DOHH2 (cell line): ENCODE measurements at regions not wholly inside any gene's neighbourhood (a gene's known extent, or its start where the extent isn't known, plus 50 kb on each side); places are given as distances from the start of the nearest gene placed in this dataset.

Experiments
- H3F3A ChIP-seq: fragments of 200-600 bp; sonication (generic), shearing (Covaris generic); 2 replicates; pipeline ENCODE4 v1.6.0; 2016; ENCODE audit warnings: antibody characterized with exemption, mild to moderate bottlenecking; ENCODE audit not compliant: control insufficient read depth, insufficient read depth
- H3K27ac ChIP-seq: fragments of 200-600 bp; sonication (generic); 2 replicates; pipeline ENCODE4 v1.5.1; 2014; ENCODE audit warnings: low read depth, mild to moderate bottlenecking, low read length, moderate library complexity
- H3K27me3 ChIP-seq: fragments of 200-600 bp; sonication (generic); 2 replicates; pipeline ENCODE4 v1.6.1; 2014; ENCODE audit warnings: mild to moderate bottlenecking, low read length, mixed read lengths; ENCODE audit not compliant: control insufficient read depth
- H3K36me3 ChIP-seq: fragments of 200-600 bp; sonication (generic); 2 replicates; pipeline ENCODE4 v1.6.1; 2014; ENCODE audit warnings: mild to moderate bottlenecking, low read length, moderate library complexity, mixed read lengths; ENCODE audit not compliant: control insufficient read depth
- H3K4me1 ChIP-seq: fragments of 200-600 bp; sonication (generic); 2 replicates; pipeline ENCODE4 v1.6.1; 2014; ENCODE audit warnings: mild to moderate bottlenecking, low read length, mixed read lengths; ENCODE audit not compliant: control insufficient read depth
- H3K4me2 ChIP-seq: fragments of 200-600 bp; sonication (generic); 2 replicates; pipeline ENCODE4 v1.6.0; 2014; ENCODE audit warnings: mild to moderate bottlenecking, low read length, moderate library complexity
- H3K4me3 ChIP-seq: fragments of 200-600 bp; sonication (generic); 2 replicates; pipeline ENCODE4 v1.5.1; 2014; ENCODE audit warnings: mild to moderate bottlenecking, low read length, mixed read lengths
- H3K79me2 ChIP-seq: fragments of 200-600 bp; sonication (generic); 2 replicates; pipeline ENCODE4 v1.6.1; 2014; ENCODE audit warnings: mild to moderate bottlenecking, low read length, mixed read lengths; ENCODE audit not compliant: control insufficient read depth
- H3K9me2 ChIP-seq: fragments of 200-600 bp; sonication (generic); replicated peaks from 2 replicates; pipeline ENCODE4 v1.6.1; 2014; ENCODE audit warnings: mild to moderate bottlenecking, low read length, mixed read lengths; ENCODE audit not compliant: control insufficient read depth
- H3K9me3 ChIP-seq: fragments of 200-600 bp; sonication (generic); 2 replicates; pipeline ENCODE4 v1.6.1; 2014; ENCODE audit warnings: antibody characterized with exemption, low read length, mixed read lengths; ENCODE audit not compliant: control insufficient read depth, insufficient read depth
- H4K20me1 ChIP-seq: fragments of 200-600 bp; sonication (generic); 2 replicates; pipeline ENCODE4 v1.6.0; 2014; ENCODE audit warnings: low read depth, mild to moderate bottlenecking, antibody characterized with exemption, low read length, moderate library complexity; ENCODE audit not compliant: control insufficient read depth, insufficient read depth
- EZH2phosphoT487 ChIP-seq: fragments of 200-600 bp; sonication (generic); IDR thresholded peaks from 2 replicates; pipeline ENCODE4 v1.6.1; 2017; ENCODE audit warnings: borderline replicate concordance, mild to moderate bottlenecking, antibody characterized with exemption, low read length, moderate library complexity, mixed read lengths
- TF ChIP-seq, protein P1 (sequence below): fragments of 200-600 bp; sonication (generic); IDR thresholded peaks from one replicate; pipeline ENCODE4 v1.5.1; 2014; ENCODE audit warnings: antibody characterized with exemption, mild to moderate bottlenecking, low read depth, low read length; ENCODE audit not compliant: poor library complexity, severe bottlenecking

GRCh38 chr5:77912721-77913120, 136.6 kb upstream of the TBCA start:
- Histone ChIP-seq H3K27ac (no peak overlapping the region), H3K4me1 (no peaks in the 10 kb centered on the region), H4K20me1 (no peaks in the 10 kb centered on the region), H3K36me3 (no peaks in the 10 kb centered on the region), H3K9me2 (no peaks in the 10 kb centered on the region), H3K9me3 (no peaks in the 10 kb centered on the region), H3K79me2 (no peaks in the 10 kb centered on the region), H3K4me3 (no peak overlapping the region), H3K4me2 (no peak overlapping the region), H3F3A (no peaks in the 10 kb centered on the region), H3K27me3 (peaks cover 5% of the 10 kb centered on the region; the same call in 1 of the 2 replicates)
- TF ChIP-seq EZH2phosphoT487 = no peak
- TF ChIP-seq, protein P1, sequence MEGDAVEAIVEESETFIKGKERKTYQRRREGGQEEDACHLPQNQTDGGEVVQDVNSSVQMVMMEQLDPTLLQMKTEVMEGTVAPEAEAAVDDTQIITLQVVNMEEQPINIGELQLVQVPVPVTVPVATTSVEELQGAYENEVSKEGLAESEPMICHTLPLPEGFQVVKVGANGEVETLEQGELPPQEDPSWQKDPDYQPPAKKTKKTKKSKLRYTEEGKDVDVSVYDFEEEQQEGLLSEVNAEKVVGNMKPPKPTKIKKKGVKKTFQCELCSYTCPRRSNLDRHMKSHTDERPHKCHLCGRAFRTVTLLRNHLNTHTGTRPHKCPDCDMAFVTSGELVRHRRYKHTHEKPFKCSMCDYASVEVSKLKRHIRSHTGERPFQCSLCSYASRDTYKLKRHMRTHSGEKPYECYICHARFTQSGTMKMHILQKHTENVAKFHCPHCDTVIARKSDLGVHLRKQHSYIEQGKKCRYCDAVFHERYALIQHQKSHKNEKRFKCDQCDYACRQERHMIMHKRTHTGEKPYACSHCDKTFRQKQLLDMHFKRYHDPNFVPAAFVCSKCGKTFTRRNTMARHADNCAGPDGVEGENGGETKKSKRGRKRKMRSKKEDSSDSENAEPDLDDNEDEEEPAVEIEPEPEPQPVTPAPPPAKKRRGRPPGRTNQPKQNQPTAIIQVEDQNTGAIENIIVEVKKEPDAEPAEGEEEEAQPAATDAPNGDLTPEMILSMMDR = no peak

DNA sequence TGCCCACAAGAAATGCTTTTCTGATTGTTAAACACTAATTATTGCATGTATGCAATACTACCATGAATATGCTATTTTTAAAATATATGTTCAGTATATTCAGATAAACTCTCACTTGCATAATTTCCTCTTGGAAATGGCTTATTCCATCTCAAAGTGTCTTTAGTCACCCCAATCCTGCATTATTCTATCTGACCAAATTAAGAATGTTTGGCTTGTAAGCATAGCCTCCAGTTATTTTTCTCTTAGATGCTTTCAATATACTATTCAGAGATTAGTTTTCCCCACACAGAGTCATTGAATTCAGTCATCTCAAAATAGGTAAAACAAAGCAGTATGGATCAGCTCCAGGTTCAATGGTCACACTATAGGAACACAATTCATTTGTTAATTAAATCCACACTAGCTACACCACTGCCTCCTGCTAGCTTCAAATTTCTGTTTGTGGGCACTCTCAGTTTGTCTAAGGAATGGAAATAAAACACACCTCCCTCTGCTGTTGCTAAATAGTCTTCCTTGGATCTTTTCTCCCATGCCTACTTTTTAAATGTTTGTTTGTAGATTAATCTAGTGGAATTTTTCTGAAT, 134.6 kb upstream of the TBCA start:
- H3K9me2 ChIP-seq = no peaks in the 10 kb centered on the region
- no peak overlapping the region for H3K4me3 ChIP-seq
- no peaks in the 10 kb centered on the region for H3K36me3 ChIP-seq
- no peak for TF ChIP-seq EZH2phosphoT487
- TF ChIP-seq, protein P1 = no peak
- H3K4me2 ChIP-seq = no peak overlapping the region
- no peaks in the 10 kb centered on the region for H3K4me1 ChIP-seq
- H3K27ac ChIP-seq = no peak overlapping the region
- no peaks in the 10 kb centered on the region for H3K79me2 ChIP-seq
- H3F3A ChIP-seq = no peaks in the 10 kb centered on the region
- peaks cover 5% of the 10 kb centered on the region; the same call in 1 of the 2 replicates for H3K27me3 ChIP-seq
- no peaks in the 10 kb centered on the region for H3K9me3 ChIP-seq
- no peaks in the 10 kb centered on the region for H4K20me1 ChIP-seq

DNA sequence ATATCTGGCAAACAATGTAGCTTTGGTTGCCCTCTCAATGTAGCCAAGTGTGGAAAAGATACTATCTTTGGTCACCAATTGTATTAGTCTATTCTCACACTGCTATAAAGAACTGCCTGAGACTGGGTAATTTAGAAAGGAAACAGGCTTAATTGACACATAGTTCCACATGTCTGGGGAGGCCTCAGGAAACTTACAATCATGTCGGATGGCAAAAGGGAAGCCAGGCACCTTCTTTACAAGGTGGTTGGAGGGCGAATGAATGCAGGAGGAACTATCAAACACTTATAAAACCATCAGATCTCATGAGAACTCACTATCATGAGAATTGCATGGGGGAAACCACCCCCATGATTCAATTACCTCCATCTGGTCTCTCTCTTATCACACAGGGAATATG, 133.1 kb upstream of the TBCA start:
- Histone ChIP-seq H3F3A (no peaks in the 10 kb centered on the region), H3K36me3 (no peaks in the 10 kb centered on the region), H3K27me3 (peaks cover 5% of the 10 kb centered on the region; the same call in 1 of the 2 replicates), H3K4me2 (no peak overlapping the region), H3K4me3 (no peak overlapping the region), H3K9me2 (no peaks in the 10 kb centered on the region), H3K27ac (no peak overlapping the region), H3K4me1 (no peaks in the 10 kb centered on the region), H3K9me3 (no peaks in the 10 kb centered on the region), H4K20me1 (no peaks in the 10 kb centered on the region), H3K79me2 (no peaks in the 10 kb centered on the region)
- TF ChIP-seq EZH2phosphoT487 = no peak
- TF ChIP-seq, protein P1 = no peak

GRCh38 chr5:77908787-77909186, 132.6 kb upstream of the TBCA start:
- Histone ChIP-seq H3K9me3 (no peaks in the 10 kb centered on the region), H3K9me2 (no peaks in the 10 kb centered on the region), H3K79me2 (no peaks in the 10 kb centered on the region), H3F3A (no peaks in the 10 kb centered on the region), H3K27ac (no peak overlapping the region), H3K27me3 (peaks cover 5% of the 10 kb centered on the region; the same call in 1 of the 2 replicates), H3K4me3 (no peak overlapping the region), H4K20me1 (no peaks in the 10 kb centered on the region), H3K36me3 (no peaks in the 10 kb centered on the region), H3K4me2 (no peak overlapping the region), H3K4me1 (no peaks in the 10 kb centered on the region)
- TF ChIP-seq, protein P1 = no peak
- TF ChIP-seq EZH2phosphoT487 = no peak
